ENCODE measurements at regions not wholly inside any gene's neighbourhood (a gene's known extent, or its start where the extent isn't known, plus 50 kb on each side); places are given as distances from the start of the nearest gene placed in this dataset.

GRCh38 chr5:157987259-157987658 is 128.3 kb upstream of the CLINT1 start:
- no peak for FAIRE-seq
- CTCF ChIA-PET (ENCODE audit: low intra/inter-chr PET ratio, low total read pairs) = no interaction called here

More at GRCh38 chr5:157987259-157987658, 128.3 kb upstream of the CLINT1 start:
- no peaks in the 10 kb centered on the region for H3K4me1 ChIP-seq (ENCODE audit: insufficient read depth, low read length)
- H3K9me3 ChIP-seq (ENCODE audit: low read length) = no peaks in the 10 kb centered on the region
- POLR2A ChIA-PET = no interaction called here
- H3K27me3 ChIP-seq (ENCODE audit: control insufficient read depth in 1 of 2, insufficient read depth in 2 of 2, low read length in 2 of 2) = no peaks in the 10 kb centered on the region
- H4K20me1 ChIP-seq (ENCODE audit: insufficient read depth, low read length) = no peaks in the 10 kb centered on the region
- no peaks in the 10 kb centered on the region for H3K79me2 ChIP-seq (ENCODE audit: insufficient read depth, low read length)
- DNase-seq (ENCODE audit: low spot score) = no peak
- no peaks in the 10 kb centered on the region for H3K36me3 ChIP-seq (replicated peaks in 1 of 2; ENCODE audit: control insufficient read depth in 1 of 2, insufficient read depth in 2 of 2, low read length in 2 of 2)
- ATAC-seq = no peak
- no TSS peak for BruUV-seq (replicated peaks)
- WGBS (ENCODE audit: low lambda C conversion rate) = 52% methylated on average over 15 of the region's 15 CpGs
- no peak overlapping the region for H3K4me3 ChIP-seq (replicated peaks in 1 of 3; ENCODE audit: insufficient read depth in 1 of 3, low read depth in 2 of 3, low read length in 3 of 3)
- TF ChIP-seq ZNF607 (CRISPR knock-in tag; IDR thresholded peaks at IDR 0.05; ENCODE audit: borderline replicate concordance) (no peak), ONECUT2 (CRISPR knock-in tag; IDR thresholded peaks at IDR 0.05) (no peak), ZHX2 (IDR thresholded peaks at IDR 0.05; ENCODE audit: low read depth) (no peak), ZHX2 (CRISPR knock-in tag; IDR thresholded peaks at IDR 0.05; ENCODE audit: borderline replicate concordance) (no peak), SP140L (CRISPR knock-in tag; IDR thresholded peaks at IDR 0.05; ENCODE audit: borderline replicate concordance) (no peak), ZNF800 (CRISPR knock-in tag; IDR thresholded peaks at IDR 0.05) (no peak), ZNF224 (CRISPR knock-in tag; IDR thresholded peaks at IDR 0.05) (no peak), ZNF639 (CRISPR knock-in tag; conservative IDR thresholded peaks at IDR 0.05) (no peak), RFXANK (CRISPR knock-in tag; IDR thresholded peaks at IDR 0.05) (no peak), BCLAF1 (IDR thresholded peaks at IDR 0.05) (no peak), SMAD1 (CRISPR knock-in tag; IDR thresholded peaks at IDR 0.05; ENCODE audit: borderline replicate concordance, low read depth) (no peak), RFX1 (IDR thresholded peaks at IDR 0.05) (no peak)
- in situ Hi-C loops (cut with HindIII; ENCODE audit: extremely low pct_ligation_motif_present, low pct_unique_long_range_greater_than_20kb) (no loop called here), intact Hi-C loops (cut with micrococcal nuclease; ENCODE audit: unreplicated experiment) (no loop called here)
- no peak overlapping the region for H2AFZ ChIP-seq (ENCODE audit: low read length)
- no peak overlapping the region for H3K9ac ChIP-seq (ENCODE audit: insufficient read depth, low read depth, low read length)
- H3K27ac ChIP-seq (ENCODE audit: extremely low read length, insufficient read depth, low read length) = no peak overlapping the region
- H3K4me2 ChIP-seq (ENCODE audit: low read depth, low read length) = no peak overlapping the region
